HL-60 (cell line): ENCODE measurements at regions not wholly inside any gene's neighbourhood (a gene's known extent, or its start where the extent isn't known, plus 50 kb on each side); places are given as distances from the start of the nearest gene placed in this dataset.

ENCODE experiments used
- DNase-seq, 2 experiments: peaks; one replicate each; pipeline ENCODE4 v3.0.0-alpha.2; 2010 to 2020; ENCODE audit warnings: low read depth in 1 of 2, low spot score in 1 of 2
- H3K27ac ChIP-seq: fragments of 250-450 bp; sonication (Bioruptor Pico); replicated peaks from 2 replicates; pipeline ENCODE4 v1.5.1; 2020; ENCODE audit warnings: mild to moderate bottlenecking, moderate library complexity
- H3K27me3 ChIP-seq: fragments of 250-450 bp; sonication (Bioruptor Pico); 2 replicates; pipeline ENCODE4 v1.5.1; 2021; ENCODE audit warnings: mild to moderate bottlenecking, moderate library complexity; ENCODE audit not compliant: insufficient read depth, poor library complexity, severe bottlenecking
- H3K4me3 ChIP-seq: replicated peaks from 2 replicates; pipeline ENCODE4 v1.5.1; 2011; ENCODE audit warnings: mild to moderate bottlenecking, control low read depth, low read length; ENCODE audit not compliant: insufficient read depth
- GABPA ChIP-seq: IDR thresholded peaks from 2 replicates; pipeline ENCODE4 v1.6.1; 2012; ENCODE audit warnings: low read depth
- POLR2AphosphoS5 ChIP-seq: IDR thresholded peaks from 2 replicates; pipeline ENCODE4 v1.6.1; 2012; ENCODE audit warnings: low read depth
- SPI1 ChIP-seq: IDR thresholded peaks from 2 replicates; pipeline ENCODE4 v1.6.1; 2012; ENCODE audit warnings: low read depth, mild to moderate bottlenecking, borderline replicate concordance
- TF ChIP-seq, protein P1 (sequence below): IDR thresholded peaks from 2 replicates; pipeline ENCODE4 v1.6.1; 2012; ENCODE audit warnings: low read depth; ENCODE audit not compliant: insufficient replicate concordance
- TF ChIP-seq, protein P2 (sequence below): IDR thresholded peaks from one replicate; pipeline ENCODE4 v1.5.1; 2011; ENCODE audit warnings: low read length, control low read depth, inconsistent platforms; ENCODE audit not compliant: insufficient read depth

DNA sequence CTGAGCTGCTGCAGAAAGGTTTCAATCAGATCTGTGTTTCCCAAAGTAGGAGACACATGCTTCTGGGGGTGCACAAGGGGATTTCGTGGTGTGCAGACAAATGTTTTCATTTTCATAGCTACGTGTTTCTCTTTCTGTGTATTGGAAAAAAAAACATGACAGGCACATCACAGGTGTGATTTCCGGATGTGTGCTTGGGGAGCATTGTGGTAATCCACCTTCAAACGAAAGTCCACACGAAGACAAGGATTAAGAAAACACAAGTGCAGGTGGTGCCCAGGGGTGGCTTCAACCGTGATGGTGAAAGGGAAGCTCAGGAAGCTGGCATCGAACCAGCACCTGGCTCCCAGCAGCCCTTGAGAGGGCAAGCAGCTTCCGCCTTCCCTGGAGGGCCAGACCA lies 164.6 kb upstream of the LINGO1 start:
- no peak overlapping the region for H3K27ac ChIP-seq
- no peaks in the 10 kb centered on the region for H3K27me3 ChIP-seq
- no peak overlapping the region for H3K4me3 ChIP-seq
- TF ChIP-seq, protein P1, sequence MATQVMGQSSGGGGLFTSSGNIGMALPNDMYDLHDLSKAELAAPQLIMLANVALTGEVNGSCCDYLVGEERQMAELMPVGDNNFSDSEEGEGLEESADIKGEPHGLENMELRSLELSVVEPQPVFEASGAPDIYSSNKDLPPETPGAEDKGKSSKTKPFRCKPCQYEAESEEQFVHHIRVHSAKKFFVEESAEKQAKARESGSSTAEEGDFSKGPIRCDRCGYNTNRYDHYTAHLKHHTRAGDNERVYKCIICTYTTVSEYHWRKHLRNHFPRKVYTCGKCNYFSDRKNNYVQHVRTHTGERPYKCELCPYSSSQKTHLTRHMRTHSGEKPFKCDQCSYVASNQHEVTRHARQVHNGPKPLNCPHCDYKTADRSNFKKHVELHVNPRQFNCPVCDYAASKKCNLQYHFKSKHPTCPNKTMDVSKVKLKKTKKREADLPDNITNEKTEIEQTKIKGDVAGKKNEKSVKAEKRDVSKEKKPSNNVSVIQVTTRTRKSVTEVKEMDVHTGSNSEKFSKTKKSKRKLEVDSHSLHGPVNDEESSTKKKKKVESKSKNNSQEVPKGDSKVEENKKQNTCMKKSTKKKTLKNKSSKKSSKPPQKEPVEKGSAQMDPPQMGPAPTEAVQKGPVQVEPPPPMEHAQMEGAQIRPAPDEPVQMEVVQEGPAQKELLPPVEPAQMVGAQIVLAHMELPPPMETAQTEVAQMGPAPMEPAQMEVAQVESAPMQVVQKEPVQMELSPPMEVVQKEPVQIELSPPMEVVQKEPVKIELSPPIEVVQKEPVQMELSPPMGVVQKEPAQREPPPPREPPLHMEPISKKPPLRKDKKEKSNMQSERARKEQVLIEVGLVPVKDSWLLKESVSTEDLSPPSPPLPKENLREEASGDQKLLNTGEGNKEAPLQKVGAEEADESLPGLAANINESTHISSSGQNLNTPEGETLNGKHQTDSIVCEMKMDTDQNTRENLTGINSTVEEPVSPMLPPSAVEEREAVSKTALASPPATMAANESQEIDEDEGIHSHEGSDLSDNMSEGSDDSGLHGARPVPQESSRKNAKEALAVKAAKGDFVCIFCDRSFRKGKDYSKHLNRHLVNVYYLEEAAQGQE: no peak
- TF ChIP-seq SPI1 (no peak), POLR2AphosphoS5 (no peak), GABPA (no peak)
- TF ChIP-seq, protein P2, sequence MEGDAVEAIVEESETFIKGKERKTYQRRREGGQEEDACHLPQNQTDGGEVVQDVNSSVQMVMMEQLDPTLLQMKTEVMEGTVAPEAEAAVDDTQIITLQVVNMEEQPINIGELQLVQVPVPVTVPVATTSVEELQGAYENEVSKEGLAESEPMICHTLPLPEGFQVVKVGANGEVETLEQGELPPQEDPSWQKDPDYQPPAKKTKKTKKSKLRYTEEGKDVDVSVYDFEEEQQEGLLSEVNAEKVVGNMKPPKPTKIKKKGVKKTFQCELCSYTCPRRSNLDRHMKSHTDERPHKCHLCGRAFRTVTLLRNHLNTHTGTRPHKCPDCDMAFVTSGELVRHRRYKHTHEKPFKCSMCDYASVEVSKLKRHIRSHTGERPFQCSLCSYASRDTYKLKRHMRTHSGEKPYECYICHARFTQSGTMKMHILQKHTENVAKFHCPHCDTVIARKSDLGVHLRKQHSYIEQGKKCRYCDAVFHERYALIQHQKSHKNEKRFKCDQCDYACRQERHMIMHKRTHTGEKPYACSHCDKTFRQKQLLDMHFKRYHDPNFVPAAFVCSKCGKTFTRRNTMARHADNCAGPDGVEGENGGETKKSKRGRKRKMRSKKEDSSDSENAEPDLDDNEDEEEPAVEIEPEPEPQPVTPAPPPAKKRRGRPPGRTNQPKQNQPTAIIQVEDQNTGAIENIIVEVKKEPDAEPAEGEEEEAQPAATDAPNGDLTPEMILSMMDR: no peak
- DNase-seq: no peak

DNA sequence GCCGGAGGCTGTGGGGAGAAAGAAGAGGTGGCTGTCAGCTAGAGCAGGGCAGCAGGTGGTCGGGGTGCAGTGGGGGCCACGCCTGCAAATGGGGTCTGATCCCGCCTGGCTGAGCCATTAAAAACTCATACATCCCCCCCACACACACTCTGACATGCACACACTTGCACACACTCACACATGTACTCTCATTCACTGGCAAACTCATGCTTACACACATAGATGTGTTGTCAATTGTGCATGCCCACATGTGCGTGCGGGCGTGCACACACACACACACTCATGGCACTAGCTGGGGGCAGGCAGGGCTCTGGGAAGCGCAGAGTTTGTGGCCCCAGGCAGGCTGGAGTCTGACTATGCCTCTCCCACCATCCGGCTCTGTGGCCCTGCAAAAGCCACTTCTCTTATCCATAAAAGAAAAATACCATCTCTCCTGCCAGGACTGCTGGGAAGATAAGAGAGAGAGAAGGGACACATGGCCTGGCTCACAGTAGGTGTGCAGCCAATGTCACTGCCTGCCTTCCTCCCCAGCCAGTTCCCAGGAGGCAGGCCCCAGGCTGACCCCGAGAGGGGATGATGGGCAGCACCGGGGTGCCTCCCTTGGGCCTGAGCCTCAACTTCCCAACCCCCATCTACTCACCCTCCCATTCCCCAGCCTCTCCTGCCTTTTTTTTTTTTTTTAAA lies 163.5 kb upstream of the LINGO1 start:
- DNase-seq: no peak
- TF ChIP-seq SPI1: no peak
- TF ChIP-seq, protein P2: no peak
- no peak for TF ChIP-seq POLR2AphosphoS5
- TF ChIP-seq GABPA: no peak
- TF ChIP-seq, protein P1: no peak
- no peak overlapping the region for H3K27ac ChIP-seq
- no peaks in the 10 kb centered on the region for H3K27me3 ChIP-seq
- H3K4me3 ChIP-seq: no peak overlapping the region

DNA sequence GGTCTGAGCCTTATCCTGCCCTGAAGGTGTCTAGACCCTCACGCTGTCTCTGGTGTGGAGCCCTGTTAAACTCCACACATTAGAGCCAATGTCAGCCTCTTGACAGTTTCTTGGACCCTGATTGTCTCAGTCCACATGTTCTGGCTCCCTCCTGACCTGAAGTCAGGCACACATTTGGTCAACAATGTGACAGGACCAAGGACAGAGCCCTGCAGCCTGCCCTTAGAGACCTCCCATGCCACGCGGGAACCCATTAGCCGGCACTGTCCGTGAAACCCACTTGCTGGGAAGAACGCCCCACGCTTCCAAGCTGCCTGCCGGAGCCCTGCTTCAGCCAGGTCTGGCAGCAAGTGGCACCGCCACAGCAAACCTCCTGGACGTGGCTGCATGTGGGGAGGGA lies 162.7 kb upstream of the LINGO1 start:
- Histone ChIP-seq H3K27ac (no peak overlapping the region), H3K27me3 (no peaks in the 10 kb centered on the region), H3K4me3 (no peak overlapping the region)
- no peak for TF ChIP-seq SPI1
- TF ChIP-seq, protein P1: peak; percentile 76
- DNase-seq: no peak
